Lung (tissue), 11 donors: ENCODE measurements at regions not wholly inside any gene's neighbourhood (a gene's known extent, or its start where the extent isn't known, plus 50 kb on each side); places are given as distances from the start of the nearest gene placed in this dataset.
"Not testable (repeated sequence)": the region's sequence is repeated elsewhere in the genome, so short reads cannot be mapped to it uniquely, and the experiment has no call there.

Source experiments
- ATAC-seq: fragments of 200-7000 bp; cut with Tn5 transposase; one replicate; pipeline ENCODE4 v1.9.1; 2020; ENCODE audit warnings: moderate number of reproducible peaks; ENCODE audit not compliant: insufficient read depth, low FRiP score
- DNase-seq, 3 donors: peaks; one replicate each; pipeline ENCODE4 v3.0.0-alpha.2; 2013 to 2017
- H3K27ac ChIP-seq, 2 donors: one replicate each; pipeline ENCODE4 v1.5.1; 2013; ENCODE audit warnings: mild to moderate bottlenecking in 2 of 2, moderate library complexity in 2 of 2, control low read depth in 1 of 2, inconsistent platforms in 1 of 2, low read depth in 1 of 2, low read length in 1 of 2
- H3K27me3 ChIP-seq, 3 donors: one replicate each; pipeline ENCODE4 v1.5.1; 2013; ENCODE audit warnings: low read length in 2 of 3; ENCODE audit not compliant: control insufficient read depth in 3 of 3, insufficient read depth in 3 of 3
- H3K36me3 ChIP-seq, 4 donors: one replicate each; pipeline ENCODE4 v1.5.1; 2013; ENCODE audit warnings: low read length in 4 of 4, mild to moderate bottlenecking in 1 of 4, moderate library complexity in 1 of 4; ENCODE audit not compliant: control insufficient read depth in 4 of 4, insufficient read depth in 4 of 4
- H3K4me1 ChIP-seq, 5 donors: one replicate each; pipeline ENCODE4 v1.5.1; 2013; ENCODE audit warnings: low read length in 5 of 5, mild to moderate bottlenecking in 2 of 5, moderate library complexity in 1 of 5; ENCODE audit not compliant: control insufficient read depth in 5 of 5, insufficient read depth in 5 of 5
- H3K4me3 ChIP-seq: one replicate; pipeline ENCODE4 v1.5.1; 2013; ENCODE audit warnings: mild to moderate bottlenecking, control low read depth, moderate library complexity
- H3K9ac ChIP-seq, 2 donors: one replicate each; pipeline ENCODE4 v1.5.1; 2013; ENCODE audit warnings: low read length in 2 of 2, control low read depth in 1 of 2; ENCODE audit not compliant: insufficient read depth in 1 of 2
- H3K9me3 ChIP-seq, 4 donors: one replicate each; pipeline ENCODE4 v1.5.1; 2013; ENCODE audit warnings: low read length in 3 of 4, mild to moderate bottlenecking in 1 of 4, moderate library complexity in 1 of 4; ENCODE audit not compliant: control insufficient read depth in 4 of 4, insufficient read depth in 3 of 4
- CTCF ChIP-seq: IDR thresholded peaks from 2 replicates; pipeline ENCODE4 v1.5.1; 2012; ENCODE audit warnings: mild to moderate bottlenecking; ENCODE audit errors: control extremely low read depth, extremely low read depth
- WGBS, 2 donors: extraction: QIAGEN DNeasy Blood & Tissue Kit; methylation state at CpG; one replicate each; pipeline ENCODE4 v1.1.7; 2013; 5-methylcytosine and 5-hydroxymethylcytosine counted together
- donor health status: control.
- donor health status: control.
- donor health status: Bipolar disorder and iron deficiency.
- donor health status: healthy.
- donor health status: DM: yes; HTN: yes; CAD: no.

GRCh38 chr10:32189400-32190084 is 133.3 kb upstream of the KIF5B start:
- no peak overlapping the region for H3K4me3 ChIP-seq
- WGBS, 2 donors = 78% methylated on average over 5 of the region's 5 CpGs
- H3K36me3 ChIP-seq = no peaks in the 10 kb centered on the region
- DNase-seq = peak in 2 of 3 donors; percentile 24 to 34
- TF ChIP-seq CTCF = no peak
- no peak overlapping the region for H3K9ac ChIP-seq
- ATAC-seq = no peak
- no peaks in the 10 kb centered on the region for H3K9me3 ChIP-seq
- no peaks in the 10 kb centered on the region for H3K4me1 ChIP-seq
- no peak overlapping the region for H3K27ac ChIP-seq
- no peaks in the 10 kb centered on the region for H3K27me3 ChIP-seq

- not testable (repeated sequence) for H3K9ac ChIP-seq, DNase-seq
- 95 to 97% methylated on average over 15 of the region's 15 CpGs for WGBS, 2 donors
Observed at GRCh38 chr10:32188601-32189000, 132.4 kb upstream of the KIF5B start.

GRCh38 chr10:32187686-32188085 is 131.5 kb upstream of the KIF5B start:
- Histone ChIP-seq H3K9ac (no peak overlapping the region), H3K27ac (no peak overlapping the region), H3K36me3 (no peaks in the 10 kb centered on the region), H3K4me3 (no peak overlapping the region), H3K27me3 (no peaks in the 10 kb centered on the region), H3K4me1 (no peaks in the 10 kb centered on the region), H3K9me3 (no peaks in the 10 kb centered on the region)
- no peak for TF ChIP-seq CTCF
- DNase-seq (no peak), ATAC-seq (no peak)
- WGBS, 2 donors = 86 to 89% methylated on average over 6 of the region's 6 CpGs

More at GRCh38 chr10:32188601-32189000, 132.4 kb upstream of the KIF5B start:
- ATAC-seq, H3K4me1 ChIP-seq, H3K36me3 ChIP-seq, H3K27me3 ChIP-seq, H3K4me3 ChIP-seq, H3K27ac ChIP-seq, H3K9me3 ChIP-seq: not testable (repeated sequence)

GRCh38 chr10:32183652-32184051 is 127.4 kb upstream of the KIF5B start:
- not testable (repeated sequence) for ATAC-seq, H3K4me1 ChIP-seq, H3K9ac ChIP-seq, H3K36me3 ChIP-seq, H3K27ac ChIP-seq, H3K9me3 ChIP-seq, H3K4me3 ChIP-seq, H3K27me3 ChIP-seq, DNase-seq
- 92 to 93% methylated on average over 5 of the region's 5 CpGs for WGBS, 2 donors
